A673 (cell line): ENCODE measurements at regions not wholly inside any gene's neighbourhood (a gene's known extent, or its start where the extent isn't known, plus 50 kb on each side); places are given as distances from the start of the nearest gene placed in this dataset.

Experiments used
- BruUV-seq: library from RNA; stranded (reverse); fragments of 400-500 nt; replicated peaks from 2 replicates; lab custom pipeline; 2021; lab: Mats Ljungman, UMichigan
- CTCF ChIA-PET: fragments of 300-600 bp; sonication (Branson Sonifier 250); formaldehyde crosslinking; loops from one replicate; lab custom pipeline; 2022; ENCODE audit warnings: antibody characterized with exemption; lab: Charles Lee
- POLR2A ChIA-PET: fragments of 300-600 bp; sonication (Branson Sonifier 250); formaldehyde crosslinking; loops from one replicate; lab custom pipeline; 2022; ENCODE audit warnings: antibody characterized with exemption; ENCODE audit not compliant: low non-redundant PET; lab: Charles Lee
- DNase-seq: peaks from one replicate; pipeline ENCODE4 v3.0.0-alpha.2; 2015; ENCODE audit warnings: low spot score
- H3K27ac ChIP-seq: fragments of 200-600 bp; sonication (generic); 2 replicates; pipeline ENCODE4 v1.5.1; 2016; ENCODE audit warnings: mixed run types, low read depth, mild to moderate bottlenecking, mixed read lengths, antibody characterized with exemption, low read length; ENCODE audit not compliant: poor library complexity, severe bottlenecking
- H3K27me3 ChIP-seq: fragments of 200-600 bp; sonication (generic); replicated peaks from 2 replicates; pipeline ENCODE4 v1.6.1; 2017; ENCODE audit warnings: mixed run types, low read depth, mild to moderate bottlenecking, mixed read lengths, antibody characterized with exemption, low read length; ENCODE audit not compliant: insufficient read depth, poor library complexity
- H3K36me3 ChIP-seq: fragments of 200-600 bp; sonication (generic); 2 replicates; pipeline ENCODE4 v1.6.1; 2016; ENCODE audit warnings: mixed run types, mild to moderate bottlenecking, mixed read lengths, antibody characterized with exemption, low read length; ENCODE audit not compliant: insufficient read depth, poor library complexity, severe bottlenecking
- H3K4me1 ChIP-seq: fragments of 200-600 bp; sonication (generic); 2 replicates; pipeline ENCODE4 v1.6.1; 2017; ENCODE audit warnings: mixed run types, mild to moderate bottlenecking, mixed read lengths, antibody characterized with exemption, low read length; ENCODE audit not compliant: insufficient read depth, poor library complexity, severe bottlenecking
- H3K4me3 ChIP-seq: fragments of 200-600 bp; sonication (generic); 2 replicates; pipeline ENCODE4 v1.5.1; 2016; ENCODE audit warnings: low read depth, mixed run types, mild to moderate bottlenecking, mixed read lengths, low read length; ENCODE audit not compliant: poor library complexity, severe bottlenecking
- H3K9me3 ChIP-seq: fragments of 200-600 bp; sonication (generic); 2 replicates; pipeline ENCODE4 v1.6.1; 2016; ENCODE audit warnings: mixed run types, low read depth, mild to moderate bottlenecking, mixed read lengths, antibody characterized with exemption, low read length; ENCODE audit not compliant: poor library complexity, severe bottlenecking
- EZH2 ChIP-seq: fragments of 200-600 bp; sonication (generic); IDR thresholded peaks from 2 replicates; pipeline ENCODE4 v1.6.1; 2017; ENCODE audit warnings: borderline replicate concordance, low read depth, mild to moderate bottlenecking, mixed read lengths, antibody characterized with exemption, low read length; ENCODE audit not compliant: poor library complexity, severe bottlenecking
- intact Hi-C: fragments of 100-400 bp; cut with micrococcal nuclease; formaldehyde crosslinking; loops from one replicate; pipeline ENCODE4 v1.10.0; 2022; ENCODE audit not compliant: unreplicated experiment
- TF ChIP-seq, protein P1 (sequence below): fragments of 300-800, 200-600 bp; sonication (generic); conservative IDR thresholded peaks from 2 replicates; pipeline ENCODE4 v1.5.1; 2017; ENCODE audit warnings: low read depth, mild to moderate bottlenecking, antibody characterized with exemption, low read length, moderate library complexity, mixed read lengths

DNA sequence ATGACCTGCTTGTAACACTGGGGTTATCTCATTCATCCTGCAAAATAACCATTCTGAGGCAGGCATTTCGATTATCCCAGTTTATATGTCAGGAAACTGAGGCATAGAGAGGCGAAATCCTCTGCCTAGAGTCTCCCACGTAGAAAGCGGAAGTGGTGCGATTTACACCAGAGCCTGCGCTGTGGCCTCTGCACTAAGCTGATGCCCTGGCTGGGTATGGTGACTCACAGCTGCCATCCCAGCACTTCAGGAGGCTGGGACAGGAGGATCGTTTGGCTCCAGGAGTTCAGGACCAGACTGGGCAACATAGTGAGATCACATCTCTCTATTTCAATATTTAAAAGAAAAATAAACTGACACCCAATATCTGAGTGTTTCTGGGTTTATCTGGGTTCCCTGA, 59.3 kb upstream of the BCO1 start:
- TF ChIP-seq, protein P1, sequence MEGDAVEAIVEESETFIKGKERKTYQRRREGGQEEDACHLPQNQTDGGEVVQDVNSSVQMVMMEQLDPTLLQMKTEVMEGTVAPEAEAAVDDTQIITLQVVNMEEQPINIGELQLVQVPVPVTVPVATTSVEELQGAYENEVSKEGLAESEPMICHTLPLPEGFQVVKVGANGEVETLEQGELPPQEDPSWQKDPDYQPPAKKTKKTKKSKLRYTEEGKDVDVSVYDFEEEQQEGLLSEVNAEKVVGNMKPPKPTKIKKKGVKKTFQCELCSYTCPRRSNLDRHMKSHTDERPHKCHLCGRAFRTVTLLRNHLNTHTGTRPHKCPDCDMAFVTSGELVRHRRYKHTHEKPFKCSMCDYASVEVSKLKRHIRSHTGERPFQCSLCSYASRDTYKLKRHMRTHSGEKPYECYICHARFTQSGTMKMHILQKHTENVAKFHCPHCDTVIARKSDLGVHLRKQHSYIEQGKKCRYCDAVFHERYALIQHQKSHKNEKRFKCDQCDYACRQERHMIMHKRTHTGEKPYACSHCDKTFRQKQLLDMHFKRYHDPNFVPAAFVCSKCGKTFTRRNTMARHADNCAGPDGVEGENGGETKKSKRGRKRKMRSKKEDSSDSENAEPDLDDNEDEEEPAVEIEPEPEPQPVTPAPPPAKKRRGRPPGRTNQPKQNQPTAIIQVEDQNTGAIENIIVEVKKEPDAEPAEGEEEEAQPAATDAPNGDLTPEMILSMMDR, result no peak
- no peak for TF ChIP-seq EZH2
- intact Hi-C loops, result no loop called here
- H3K27ac ChIP-seq, result no peak overlapping the region
- H3K9me3 ChIP-seq, result no peaks in the 10 kb centered on the region
- CTCF ChIA-PET, result no interaction called here
- H3K27me3 ChIP-seq, result no peaks in the 10 kb centered on the region
- no peaks in the 10 kb centered on the region for H3K36me3 ChIP-seq
- H3K4me3 ChIP-seq, result no peak overlapping the region
- H3K4me1 ChIP-seq, result peaks cover 7% of the 10 kb centered on the region
- DNase-seq, result no peak
- POLR2A ChIA-PET, result no interaction called here
- BruUV-seq, result no TSS peak

DNA sequence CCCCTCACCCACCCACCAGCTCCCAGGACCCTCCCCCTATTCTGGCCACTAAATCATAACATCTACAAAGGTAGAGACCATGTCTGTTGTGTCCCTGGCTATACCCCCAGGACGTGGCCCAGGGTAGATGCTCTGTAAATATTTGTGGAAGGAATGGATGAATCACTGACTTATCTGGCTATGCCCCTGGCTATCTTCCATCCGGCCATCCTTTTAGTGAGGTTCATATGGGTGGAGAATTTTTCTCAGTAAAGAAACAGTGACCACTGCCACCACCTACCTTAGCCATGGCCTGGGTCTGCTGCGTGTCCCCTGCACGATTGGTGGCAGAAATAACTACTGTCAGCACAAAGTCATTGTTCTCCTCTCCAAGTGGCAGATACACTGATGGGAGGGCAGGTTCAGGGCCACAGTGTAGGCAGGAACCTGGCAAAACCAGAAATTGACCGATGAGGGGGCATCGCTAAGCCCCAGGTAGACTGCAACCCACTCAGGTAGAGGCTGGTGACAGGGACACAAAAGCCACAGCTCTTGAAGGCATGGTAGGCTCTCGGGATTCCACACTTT, 63.1 kb upstream of the BCO1 start:
- Histone ChIP-seq H3K27me3 (no peaks in the 10 kb centered on the region), H3K4me3 (no peak overlapping the region), H3K4me1 (no peaks in the 10 kb centered on the region), H3K9me3 (no peaks in the 10 kb centered on the region), H3K36me3 (no peaks in the 10 kb centered on the region), H3K27ac (no peak overlapping the region)
- POLR2A ChIA-PET, result interaction anchor here (0.7 kb wide), 1 partner anchor 37 kb away, joined by 4 read pairs; no protein-coding TSS in a partner anchor
- TF ChIP-seq EZH2, result no peak
- TF ChIP-seq, protein P1, result no peak
- intact Hi-C loops, result no loop called here
- CTCF ChIA-PET, result no interaction called here
- no peak for DNase-seq
- BruUV-seq, result no TSS peak

DNA sequence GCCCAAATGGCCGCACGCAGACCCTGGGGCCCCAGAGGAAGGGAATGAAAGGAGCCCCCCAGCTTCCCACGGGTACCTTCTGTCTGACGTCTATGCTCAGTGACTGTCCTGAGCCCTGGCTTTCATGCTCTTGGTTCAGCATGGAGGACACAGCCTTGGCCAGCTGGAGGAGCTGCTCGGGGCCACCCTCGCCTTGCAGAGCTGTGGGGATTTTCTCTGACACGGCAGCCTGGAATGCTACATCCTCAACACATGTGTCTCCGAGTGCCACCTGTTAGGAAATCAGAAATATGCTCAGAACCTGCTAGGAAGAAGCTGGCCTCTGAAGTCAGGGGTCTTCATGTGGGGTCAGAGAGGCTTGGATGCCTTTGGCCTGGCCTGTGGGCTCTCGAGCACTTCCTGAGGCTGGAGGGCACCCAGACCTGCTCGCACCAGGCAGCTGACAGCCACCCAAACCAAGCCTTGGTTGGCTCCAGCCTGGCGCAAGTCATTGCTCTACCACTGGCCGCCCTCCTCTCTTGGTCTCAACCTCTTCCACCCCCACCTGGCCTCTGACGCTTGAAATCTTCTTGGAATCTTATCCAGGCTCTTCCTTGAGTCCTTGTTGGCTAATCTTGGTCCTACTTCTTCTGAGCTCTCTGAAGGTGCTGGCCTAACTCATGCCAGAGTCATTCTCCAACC, 63.7 kb upstream of the BCO1 start:
- no peaks in the 10 kb centered on the region for H3K9me3 ChIP-seq
- DNase-seq, result no peak
- H3K4me1 ChIP-seq, result no peaks in the 10 kb centered on the region
- POLR2A ChIA-PET, result no interaction called here
- H3K27me3 ChIP-seq, result no peaks in the 10 kb centered on the region
- intact Hi-C loops, result no loop called here
- H3K4me3 ChIP-seq, result no peak overlapping the region
- no peaks in the 10 kb centered on the region for H3K36me3 ChIP-seq
- no TSS peak for BruUV-seq
- CTCF ChIA-PET, result no interaction called here
- no peak for TF ChIP-seq EZH2
- TF ChIP-seq, protein P1, result no peak
- H3K27ac ChIP-seq, result no peak overlapping the region
